ENCODE measurements at regions not wholly inside any gene's neighbourhood (a gene's known extent, or its start where the extent isn't known, plus 50 kb on each side); places are given as distances from the start of the nearest gene placed in this dataset.

DNA sequence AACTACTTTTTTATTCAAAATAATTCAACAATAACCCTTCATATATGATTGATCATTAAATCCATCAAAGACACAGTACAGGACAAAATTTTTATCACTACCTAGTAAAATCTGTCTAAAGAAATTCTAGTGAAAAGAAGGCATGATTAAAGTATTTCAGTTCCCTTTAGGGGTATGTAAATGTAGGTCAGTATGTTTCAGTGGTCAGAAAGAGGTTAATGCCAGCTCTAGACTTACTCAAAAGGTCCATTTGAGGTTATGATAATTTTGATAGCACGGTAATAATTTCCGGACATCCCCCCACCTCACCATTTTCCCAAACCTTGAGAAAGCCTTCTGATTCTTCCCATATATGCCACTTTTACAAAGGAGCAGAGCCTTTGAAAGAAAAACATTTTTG, 193.5 kb upstream of the ID4 start:
- H3K36me3 ChIP-seq (ENCODE audit: control insufficient read depth, insufficient read depth, low read length): no peaks in the 10 kb centered on the region
- no peaks in the 10 kb centered on the region for H3K27me3 ChIP-seq (ENCODE audit: control insufficient read depth, insufficient read depth, low read length)

GRCh38 chr6:19655744-19656143, 181.4 kb upstream of the ID4 start:
- H3K4me3 ChIP-seq (ENCODE audit: low read length): no peak overlapping the region
- no peaks in the 10 kb centered on the region for H3K9me3 ChIP-seq (ENCODE audit: control insufficient read depth, low read length)
- H3K4me1 ChIP-seq (ENCODE audit: control insufficient read depth, insufficient read depth, low read length): no peaks in the 10 kb centered on the region
- no peaks in the 10 kb centered on the region for H3K36me3 ChIP-seq (ENCODE audit: control insufficient read depth, insufficient read depth, low read length)
- no peaks in the 10 kb centered on the region for H3K27me3 ChIP-seq (ENCODE audit: control insufficient read depth, insufficient read depth, low read length)
- no peak overlapping the region for H3K9ac ChIP-seq (ENCODE audit: low read length)

More for the DNA sequence above, 193.5 kb upstream of the ID4 start:
- no peaks in the 10 kb centered on the region for H3K9me3 ChIP-seq (ENCODE audit: control insufficient read depth, low read length)
- no peak overlapping the region for H3K9ac ChIP-seq (ENCODE audit: low read length)
- no peaks in the 10 kb centered on the region for H3K4me1 ChIP-seq (ENCODE audit: control insufficient read depth, insufficient read depth, low read length)
- no peak overlapping the region for H3K4me3 ChIP-seq (ENCODE audit: low read length)

GRCh38 chr6:19660123-19660910, 176.9 kb upstream of the ID4 start:
- Histone ChIP-seq H3K27me3 (ENCODE audit: control insufficient read depth, insufficient read depth, low read length) (no peaks in the 10 kb centered on the region), H3K4me1 (ENCODE audit: control insufficient read depth, insufficient read depth, low read length) (peaks cover under 1% of the 10 kb centered on the region), H3K9me3 (ENCODE audit: control insufficient read depth, low read length) (no peaks in the 10 kb centered on the region), H3K4me3 (ENCODE audit: low read length) (no peak overlapping the region), H3K9ac (ENCODE audit: low read length) (no peak overlapping the region), H3K36me3 (ENCODE audit: control insufficient read depth, insufficient read depth, low read length) (no peaks in the 10 kb centered on the region)

DNA sequence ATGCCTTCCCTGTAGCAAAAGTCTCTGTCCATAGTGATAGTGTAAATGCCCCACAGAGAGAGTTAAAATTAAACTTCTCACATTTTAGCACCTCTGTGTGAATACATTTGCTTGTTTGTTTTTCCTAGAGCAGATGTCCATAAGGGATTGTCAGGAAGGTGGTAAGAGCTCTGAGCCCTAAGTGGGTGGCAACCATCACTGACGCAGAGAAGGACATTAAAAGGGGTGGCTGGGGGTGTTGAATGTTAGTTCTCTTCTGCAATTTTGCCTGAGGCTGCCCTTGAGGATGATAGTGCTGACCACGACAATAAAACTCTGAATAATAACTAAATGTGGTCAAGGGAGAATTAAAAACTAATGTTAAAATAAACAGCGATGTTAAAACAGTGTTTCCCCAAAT, 174.3 kb upstream of the ID4 start:
- no peaks in the 10 kb centered on the region for H3K27me3 ChIP-seq (ENCODE audit: control insufficient read depth, insufficient read depth, low read length)
- H3K4me1 ChIP-seq (ENCODE audit: control insufficient read depth, insufficient read depth, low read length): peaks cover 5% of the 10 kb centered on the region
- no peak overlapping the region for H3K9ac ChIP-seq (ENCODE audit: low read length)
- no peaks in the 10 kb centered on the region for H3K36me3 ChIP-seq (ENCODE audit: control insufficient read depth, insufficient read depth, low read length)
- no peak overlapping the region for H3K4me3 ChIP-seq (ENCODE audit: low read length)
- no peaks in the 10 kb centered on the region for H3K9me3 ChIP-seq (ENCODE audit: control insufficient read depth, low read length)

GRCh38 chr6:19663479-19663878, 173.7 kb upstream of the ID4 start:
- H3K9ac ChIP-seq (ENCODE audit: low read length): no peak overlapping the region
- H3K9me3 ChIP-seq (ENCODE audit: control insufficient read depth, low read length): no peaks in the 10 kb centered on the region
- H3K36me3 ChIP-seq (ENCODE audit: control insufficient read depth, insufficient read depth, low read length): no peaks in the 10 kb centered on the region
- peaks cover 5% of the 10 kb centered on the region for H3K4me1 ChIP-seq (ENCODE audit: control insufficient read depth, insufficient read depth, low read length)
- H3K27me3 ChIP-seq (ENCODE audit: control insufficient read depth, insufficient read depth, low read length): no peaks in the 10 kb centered on the region
- H3K4me3 ChIP-seq (ENCODE audit: low read length): no peak overlapping the region

DNA sequence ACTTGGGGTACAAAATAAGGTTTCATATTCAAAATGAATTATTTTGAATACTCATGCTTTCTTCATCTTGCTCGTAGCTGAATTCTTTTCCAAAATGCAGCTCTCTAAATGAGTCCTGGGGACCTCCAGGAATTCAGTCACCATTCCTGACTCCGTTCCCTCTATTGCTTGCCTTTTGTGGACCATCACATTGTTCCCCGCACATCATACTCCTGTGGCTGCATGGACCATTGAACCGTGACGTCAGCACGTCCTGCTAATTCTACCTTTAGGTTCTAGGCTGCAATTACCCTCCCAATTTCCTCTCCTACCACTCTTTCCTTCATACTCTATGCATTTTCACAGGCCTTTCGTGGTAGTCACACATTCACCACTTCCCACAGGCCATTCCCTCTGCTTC, 173.1 kb upstream of the ID4 start:
- peaks cover 5% of the 10 kb centered on the region for H3K4me1 ChIP-seq (ENCODE audit: control insufficient read depth, insufficient read depth, low read length)
- H3K27me3 ChIP-seq (ENCODE audit: control insufficient read depth, insufficient read depth, low read length): no peaks in the 10 kb centered on the region
- H3K4me3 ChIP-seq (ENCODE audit: low read length): no peak overlapping the region
- H3K9me3 ChIP-seq (ENCODE audit: control insufficient read depth, low read length): no peaks in the 10 kb centered on the region
- H3K36me3 ChIP-seq (ENCODE audit: control insufficient read depth, insufficient read depth, low read length): no peaks in the 10 kb centered on the region
- H3K9ac ChIP-seq (ENCODE audit: low read length): no peak overlapping the region

- H3K4me1 ChIP-seq (ENCODE audit: control insufficient read depth, insufficient read depth, low read length): peaks cover 5% of the 10 kb centered on the region
- H3K27me3 ChIP-seq (ENCODE audit: control insufficient read depth, insufficient read depth, low read length): no peaks in the 10 kb centered on the region
Observed at GRCh38 chr6:19664878-19665612, 172.1 kb upstream of the ID4 start.

DNA sequence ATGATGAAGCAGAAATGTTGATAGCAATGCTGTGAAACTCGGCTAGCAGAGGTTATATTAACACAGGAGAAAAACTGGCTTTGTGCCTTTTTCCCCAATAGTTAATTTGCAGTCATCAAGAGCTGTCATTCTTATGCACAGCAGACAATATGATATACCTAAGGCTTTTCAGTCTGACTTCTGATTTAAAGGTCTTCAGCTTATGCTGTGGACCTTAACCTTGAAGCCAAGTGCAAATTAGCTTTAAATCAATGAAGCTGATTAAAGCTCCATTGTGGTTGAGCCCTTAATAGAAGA, 171.6 kb upstream of the ID4 start:
- Histone ChIP-seq H3K4me3 (ENCODE audit: low read length) (no peak overlapping the region), H3K36me3 (ENCODE audit: control insufficient read depth, insufficient read depth, low read length) (no peaks in the 10 kb centered on the region), H3K9me3 (ENCODE audit: control insufficient read depth, low read length) (no peaks in the 10 kb centered on the region), H3K4me1 (ENCODE audit: control insufficient read depth, insufficient read depth, low read length) (peaks cover 5% of the 10 kb centered on the region), H3K9ac (ENCODE audit: low read length) (no peak overlapping the region), H3K27me3 (ENCODE audit: control insufficient read depth, insufficient read depth, low read length) (no peaks in the 10 kb centered on the region)

More at GRCh38 chr6:19664878-19665612, 172.1 kb upstream of the ID4 start:
- no peaks in the 10 kb centered on the region for H3K9me3 ChIP-seq (ENCODE audit: control insufficient read depth, low read length)
- H3K36me3 ChIP-seq (ENCODE audit: control insufficient read depth, insufficient read depth, low read length): no peaks in the 10 kb centered on the region
- no peak overlapping the region for H3K4me3 ChIP-seq (ENCODE audit: low read length)
- H3K9ac ChIP-seq (ENCODE audit: low read length): no peak overlapping the region

- Histone ChIP-seq H3K4me3 (ENCODE audit: low read length) (no peak overlapping the region), H3K27me3 (ENCODE audit: control insufficient read depth, insufficient read depth, low read length) (no peaks in the 10 kb centered on the region), H3K9me3 (ENCODE audit: control insufficient read depth, low read length) (no peaks in the 10 kb centered on the region), H3K4me1 (ENCODE audit: control insufficient read depth, insufficient read depth, low read length) (peaks cover 5% of the 10 kb centered on the region), H3K9ac (ENCODE audit: low read length) (no peak overlapping the region), H3K36me3 (ENCODE audit: control insufficient read depth, insufficient read depth, low read length) (no peaks in the 10 kb centered on the region)
Observed at GRCh38 chr6:19668710-19669109, 168.5 kb upstream of the ID4 start.

- no peaks in the 10 kb centered on the region for H3K27me3 ChIP-seq (ENCODE audit: control insufficient read depth, insufficient read depth, low read length)
- H3K9ac ChIP-seq (ENCODE audit: low read length): no peak overlapping the region
- H3K4me3 ChIP-seq (ENCODE audit: low read length): no peak overlapping the region
- H3K9me3 ChIP-seq (ENCODE audit: control insufficient read depth, low read length): no peaks in the 10 kb centered on the region
- H3K4me1 ChIP-seq (ENCODE audit: control insufficient read depth, insufficient read depth, low read length): peaks cover 5% of the 10 kb centered on the region
- H3K36me3 ChIP-seq (ENCODE audit: control insufficient read depth, insufficient read depth, low read length): no peaks in the 10 kb centered on the region
Observed at GRCh38 chr6:19669206-19669605, 168.0 kb upstream of the ID4 start.

DNA sequence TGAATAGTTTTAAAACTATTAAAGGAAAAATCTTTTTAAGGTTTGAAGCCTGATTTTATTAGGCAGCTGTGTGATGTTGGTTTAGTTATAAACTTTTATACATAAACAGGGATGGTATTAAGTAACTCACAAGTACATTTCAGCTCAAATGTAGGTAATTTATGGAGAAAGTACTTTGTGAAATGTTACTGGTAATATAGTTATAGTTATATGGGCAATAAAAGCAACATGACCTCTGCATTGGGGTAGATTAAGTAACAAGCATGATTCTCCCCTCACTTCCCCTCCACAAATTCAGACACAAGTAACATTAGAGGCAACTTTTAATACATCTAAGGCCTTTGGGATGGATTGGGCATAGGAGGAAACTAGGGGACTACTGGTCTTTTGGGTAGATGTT, 154.3 kb upstream of the ID4 start:
- no peaks in the 10 kb centered on the region for H3K9me3 ChIP-seq (ENCODE audit: control insufficient read depth, low read length)
- no peak overlapping the region for H3K4me3 ChIP-seq (ENCODE audit: low read length)
- H3K36me3 ChIP-seq (ENCODE audit: control insufficient read depth, insufficient read depth, low read length): no peaks in the 10 kb centered on the region
- no peak overlapping the region for H3K9ac ChIP-seq (ENCODE audit: low read length)
- H3K4me1 ChIP-seq (ENCODE audit: control insufficient read depth, insufficient read depth, low read length): no peaks in the 10 kb centered on the region
- H3K27me3 ChIP-seq (ENCODE audit: control insufficient read depth, insufficient read depth, low read length): no peaks in the 10 kb centered on the region

- H3K9ac ChIP-seq (ENCODE audit: low read length): no peak overlapping the region
- H3K27me3 ChIP-seq (ENCODE audit: control insufficient read depth, insufficient read depth, low read length): peaks cover 28% of the 10 kb centered on the region
- H3K9me3 ChIP-seq (ENCODE audit: control insufficient read depth, low read length): no peaks in the 10 kb centered on the region
- H3K36me3 ChIP-seq (ENCODE audit: control insufficient read depth, insufficient read depth, low read length): no peaks in the 10 kb centered on the region
- H3K4me3 ChIP-seq (ENCODE audit: low read length): no peak overlapping the region
- H3K4me1 ChIP-seq (ENCODE audit: control insufficient read depth, insufficient read depth, low read length): no peaks in the 10 kb centered on the region
Observed at GRCh38 chr6:19690325-19691075, 146.7 kb upstream of the ID4 start.

Data from mucosa of stomach (tissue), 1 donor.